ENCODE measurements at regions not wholly inside any gene's neighbourhood (a gene's known extent, or its start where the extent isn't known, plus 50 kb on each side); places are given as distances from the start of the nearest gene placed in this dataset.

DNA sequence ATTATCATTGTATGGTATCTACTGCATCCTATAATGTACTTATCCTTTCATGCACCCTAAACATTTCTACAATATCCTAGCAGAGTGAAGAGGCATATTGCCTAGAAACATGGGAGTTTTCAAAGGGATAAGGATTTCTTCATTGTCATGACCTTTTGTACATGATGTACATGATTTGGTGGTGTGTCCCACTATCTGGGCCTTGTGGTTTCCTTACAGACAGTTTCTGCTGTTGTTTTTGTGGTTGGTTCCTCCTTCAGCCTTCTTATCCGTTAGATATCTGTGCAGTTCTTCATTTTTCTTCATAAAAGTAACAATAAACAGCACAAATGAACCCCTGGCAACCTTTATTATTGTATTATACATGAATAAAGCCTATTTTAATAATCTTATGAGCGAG lies 70.4 kb upstream of the BACH1 start:
- DNase-seq (ENCODE audit: low spot score), result no peak

DNA sequence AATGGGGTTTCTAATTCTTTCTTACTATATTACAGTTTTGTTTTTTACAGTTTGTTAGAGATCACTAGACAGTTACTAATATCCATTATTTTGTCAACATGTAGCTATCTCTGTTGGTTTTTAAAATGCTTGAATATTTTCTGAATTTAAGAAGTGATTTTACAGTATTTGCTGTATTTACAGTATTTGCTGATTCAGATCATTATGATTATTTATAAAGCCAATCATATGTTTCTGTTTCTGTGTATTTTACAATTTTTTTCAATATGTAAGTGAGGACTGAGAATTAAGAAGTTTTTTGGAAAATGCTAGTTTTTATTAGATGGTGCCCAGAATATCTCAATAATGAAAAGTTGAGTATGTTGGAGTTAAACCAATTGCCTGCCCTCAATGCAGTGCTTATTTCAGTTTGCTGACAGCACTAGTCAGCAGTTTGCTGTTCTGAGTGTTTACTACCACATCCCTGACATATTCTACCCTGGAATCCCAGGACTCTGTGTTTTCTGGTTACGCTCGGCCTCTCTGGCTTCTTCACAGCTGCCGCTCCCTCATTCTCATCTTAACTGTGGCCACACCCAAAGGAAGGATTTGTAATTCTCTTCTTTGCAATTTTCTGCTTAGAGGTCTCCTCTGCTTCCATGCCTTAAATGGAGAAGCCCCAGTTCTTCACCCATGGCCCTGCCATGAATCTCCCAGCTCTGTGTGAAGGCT lies 68.0 kb upstream of the BACH1 start:
- DNase-seq (ENCODE audit: low spot score), result peak; percentile 51

DNA sequence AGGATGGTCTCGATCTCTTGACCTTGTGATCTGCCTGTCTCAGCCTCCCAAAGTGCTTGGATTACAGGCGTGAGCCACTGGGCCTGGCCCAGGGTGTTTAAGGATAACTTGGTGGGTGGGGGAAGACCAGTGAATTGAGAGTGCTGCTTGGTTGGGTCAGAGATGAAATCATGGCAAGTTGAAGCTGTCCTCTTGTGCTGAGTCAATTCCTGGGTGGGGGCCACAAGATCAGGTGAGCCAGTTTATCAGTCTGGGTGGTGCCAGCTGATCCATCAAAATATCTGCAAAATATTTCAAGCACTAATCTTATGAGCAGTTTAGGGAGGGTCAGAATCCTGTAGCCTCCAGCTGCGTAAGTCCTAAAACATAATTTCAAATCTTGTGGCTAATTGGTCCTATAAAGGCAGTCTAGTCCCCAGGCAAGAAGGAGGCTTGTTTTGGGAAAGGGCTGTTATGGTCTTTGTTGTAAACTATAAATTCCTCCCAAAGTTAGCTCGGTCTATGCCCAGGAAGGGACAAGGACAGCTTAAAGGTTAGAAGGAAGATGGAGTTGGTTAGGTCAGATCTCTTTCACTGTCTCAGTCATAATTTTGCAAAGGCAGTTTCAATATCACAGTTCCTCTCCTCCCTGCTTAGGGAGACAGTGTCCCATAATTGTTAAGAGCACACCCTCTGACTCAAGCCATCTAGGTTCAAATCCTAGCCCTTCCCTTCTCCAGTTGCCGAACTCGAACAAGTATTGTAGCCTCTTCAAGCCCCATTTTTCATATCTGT lies 66.8 kb upstream of the BACH1 start:
- no peak for DNase-seq (ENCODE audit: low spot score)

DNA sequence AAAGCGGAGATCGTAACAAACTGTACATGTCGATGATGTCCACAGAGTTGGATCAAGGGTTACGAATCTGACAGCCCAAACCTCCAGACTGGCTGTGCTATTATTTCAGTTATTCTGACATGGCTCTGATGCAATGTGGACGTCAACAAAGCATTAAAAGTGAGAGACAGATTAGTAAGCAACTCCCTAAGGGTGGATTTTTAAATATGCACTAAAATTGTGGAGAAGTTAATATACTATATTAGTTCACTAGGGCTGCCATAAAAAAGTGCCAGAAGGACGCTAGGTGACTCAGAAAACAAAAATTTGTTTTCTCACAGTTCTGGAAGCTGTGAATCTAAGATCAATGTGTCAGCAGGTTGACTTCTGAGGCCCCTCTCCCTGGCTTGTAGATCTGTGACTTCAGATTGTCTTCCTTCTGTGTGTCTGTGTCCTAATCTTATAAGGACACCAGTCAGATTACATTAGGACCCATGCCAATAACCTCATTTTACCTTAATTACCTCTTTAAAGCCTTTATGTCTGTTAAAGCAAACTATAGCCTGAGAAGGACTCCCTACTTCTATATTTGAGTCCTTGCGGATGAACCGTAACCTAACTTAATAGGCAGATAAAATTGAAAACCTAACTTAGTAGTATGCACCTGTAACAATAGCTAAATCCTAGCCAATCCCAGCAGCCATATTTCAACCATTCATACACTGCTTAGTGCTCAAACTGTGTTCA lies 66.0 kb upstream of the BACH1 start:
- DNase-seq (ENCODE audit: low spot score), result peak; percentile 41

DNA sequence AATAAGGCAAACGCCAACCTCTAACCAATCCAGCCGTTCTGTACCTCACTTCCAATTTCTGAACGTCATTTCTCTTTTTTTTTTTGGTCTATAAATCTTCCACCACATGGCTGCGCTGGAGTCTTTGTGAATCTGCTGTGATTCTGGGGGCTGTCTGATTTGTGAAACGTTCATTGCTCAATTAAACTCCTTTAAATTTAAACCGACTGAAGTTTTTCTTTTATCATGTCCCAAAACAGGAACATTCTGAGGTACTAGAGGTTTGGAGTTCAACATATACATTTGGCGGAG lies 65.5 kb upstream of the BACH1 start:
- no peak for DNase-seq (ENCODE audit: low spot score)

DNA sequence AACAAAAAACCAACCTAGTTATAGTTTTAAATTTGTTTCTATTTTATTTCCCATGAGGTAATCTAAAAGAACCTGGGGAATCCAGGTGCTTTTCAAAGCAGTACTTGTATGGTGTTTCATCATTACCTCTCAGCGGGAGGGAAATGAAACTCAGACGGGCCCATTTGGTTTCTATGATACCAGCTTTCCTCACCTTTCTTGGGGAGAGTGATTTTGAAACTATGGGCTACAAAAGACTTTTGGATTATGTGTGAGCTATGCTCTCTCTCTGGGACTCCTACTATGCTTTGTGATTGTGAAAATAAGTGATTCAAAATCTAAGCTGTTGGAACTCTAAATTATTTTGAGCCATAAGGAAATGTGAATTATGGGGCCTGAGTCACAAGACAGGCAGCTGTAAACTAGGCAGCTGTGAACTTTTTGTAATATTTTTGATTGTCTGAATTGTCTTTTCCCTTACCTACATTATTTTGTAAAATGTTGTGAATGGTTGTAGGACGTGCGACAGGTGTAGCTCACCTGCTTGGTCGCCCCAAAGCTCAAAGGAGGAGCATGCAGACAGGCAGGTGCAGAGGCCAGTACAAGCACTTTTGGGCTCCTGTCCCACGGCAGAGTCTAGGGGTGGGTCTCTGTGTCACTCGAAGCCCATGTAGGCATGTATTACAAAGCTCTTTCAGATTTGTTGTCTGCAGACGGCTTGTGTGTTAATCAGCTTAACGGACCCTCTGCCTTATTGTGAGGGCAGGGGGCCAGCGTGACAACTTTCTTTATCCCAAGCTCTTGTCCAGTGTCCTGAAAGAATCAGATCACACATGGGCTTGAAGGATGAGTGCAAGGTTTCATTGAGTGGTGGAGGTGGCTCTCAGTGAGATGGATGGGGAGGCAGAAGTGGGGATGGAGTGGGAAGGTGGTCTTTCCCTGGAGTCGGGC lies 64.8 kb upstream of the BACH1 start:
- no peak for DNase-seq (ENCODE audit: low spot score)

DNA sequence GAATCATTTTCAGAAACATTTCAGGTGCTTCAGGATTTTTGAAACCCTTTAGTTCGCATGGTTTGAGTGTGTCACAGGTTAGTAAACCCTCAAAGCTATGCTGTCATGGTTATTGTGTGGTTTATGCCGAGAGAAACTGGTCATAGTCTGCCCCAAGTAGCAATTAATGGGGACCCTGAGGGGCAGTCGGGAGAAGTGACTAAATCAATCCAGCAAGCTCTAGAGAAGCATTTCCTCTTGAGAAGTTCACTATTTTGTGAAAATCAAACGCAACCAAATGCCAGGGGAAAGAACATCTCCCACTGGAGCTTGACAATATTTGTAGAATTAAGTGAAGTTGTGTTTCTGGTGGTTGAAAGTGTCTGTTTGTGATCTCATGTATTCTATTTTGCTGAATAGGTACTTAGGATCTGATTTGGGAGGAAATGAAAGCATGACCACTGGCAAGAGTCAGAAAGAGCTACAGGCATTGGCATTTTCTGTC lies 63.0 kb upstream of the BACH1 start:
- DNase-seq (ENCODE audit: low spot score), result no peak

DNA sequence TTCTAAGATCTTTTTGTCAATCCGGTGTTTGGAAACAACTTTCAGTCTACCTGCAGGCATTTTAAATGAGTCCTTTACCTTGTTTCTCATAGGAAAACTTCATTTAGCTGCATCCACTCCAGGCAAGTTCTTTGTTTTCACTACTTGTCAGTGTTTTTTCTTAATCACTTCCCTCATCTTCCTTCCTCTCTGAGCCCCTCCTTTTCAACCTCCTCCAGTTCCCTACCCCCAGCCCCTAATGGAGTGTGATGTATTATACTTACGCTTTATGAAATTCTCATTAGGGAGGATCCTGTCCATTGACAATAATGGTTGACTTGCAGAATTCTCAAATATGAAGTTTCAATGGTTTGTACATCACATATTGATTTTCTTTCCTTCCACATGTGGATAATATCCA lies 62.5 kb upstream of the BACH1 start:
- no peak for DNase-seq (ENCODE audit: low spot score)

DNA sequence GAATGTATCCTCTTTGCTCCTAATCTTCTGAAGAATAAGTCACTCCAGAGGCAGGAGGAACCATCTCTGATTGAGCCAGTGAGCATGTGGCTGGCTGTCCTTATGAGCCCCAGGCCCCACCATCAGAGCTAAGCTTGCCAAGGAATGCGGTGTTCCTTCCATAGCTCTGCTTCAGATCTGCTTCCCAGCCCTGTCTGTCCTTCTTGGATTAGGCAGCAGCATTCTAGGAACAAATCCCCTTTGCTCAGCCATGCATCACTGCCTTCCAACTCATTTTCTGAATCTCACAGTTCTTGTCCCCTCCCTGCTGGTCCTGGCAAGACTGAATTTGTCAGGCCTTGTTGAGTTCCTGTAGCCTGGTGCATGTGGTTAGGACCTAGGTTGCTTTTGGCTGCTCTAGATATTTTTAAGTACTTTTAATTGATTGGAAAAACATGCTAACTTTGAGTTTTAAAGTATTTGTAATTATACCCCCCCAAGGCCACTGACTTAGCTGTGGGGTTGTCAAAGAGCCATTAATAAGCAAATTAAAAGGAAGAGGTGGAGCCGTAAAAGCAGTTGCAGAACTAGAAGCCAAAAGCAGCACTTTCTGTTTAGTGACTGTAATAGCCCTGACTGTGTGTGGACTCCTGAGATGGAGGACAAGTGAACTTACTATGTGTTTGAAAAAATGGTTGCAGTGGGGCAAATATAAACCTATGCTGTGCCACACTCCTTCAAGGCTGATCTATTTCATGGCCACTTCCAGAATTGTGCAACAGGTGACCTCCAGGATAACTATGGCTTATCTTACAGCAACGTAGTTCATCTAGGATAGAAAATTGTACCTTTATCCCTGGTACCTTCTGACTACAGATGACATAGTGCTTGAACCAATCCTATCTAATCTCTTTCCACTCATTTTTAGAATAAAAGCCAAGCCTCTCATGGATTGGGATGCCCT lies 61.3 kb upstream of the BACH1 start:
- peak; percentile 41 for DNase-seq (ENCODE audit: low spot score)

DNA sequence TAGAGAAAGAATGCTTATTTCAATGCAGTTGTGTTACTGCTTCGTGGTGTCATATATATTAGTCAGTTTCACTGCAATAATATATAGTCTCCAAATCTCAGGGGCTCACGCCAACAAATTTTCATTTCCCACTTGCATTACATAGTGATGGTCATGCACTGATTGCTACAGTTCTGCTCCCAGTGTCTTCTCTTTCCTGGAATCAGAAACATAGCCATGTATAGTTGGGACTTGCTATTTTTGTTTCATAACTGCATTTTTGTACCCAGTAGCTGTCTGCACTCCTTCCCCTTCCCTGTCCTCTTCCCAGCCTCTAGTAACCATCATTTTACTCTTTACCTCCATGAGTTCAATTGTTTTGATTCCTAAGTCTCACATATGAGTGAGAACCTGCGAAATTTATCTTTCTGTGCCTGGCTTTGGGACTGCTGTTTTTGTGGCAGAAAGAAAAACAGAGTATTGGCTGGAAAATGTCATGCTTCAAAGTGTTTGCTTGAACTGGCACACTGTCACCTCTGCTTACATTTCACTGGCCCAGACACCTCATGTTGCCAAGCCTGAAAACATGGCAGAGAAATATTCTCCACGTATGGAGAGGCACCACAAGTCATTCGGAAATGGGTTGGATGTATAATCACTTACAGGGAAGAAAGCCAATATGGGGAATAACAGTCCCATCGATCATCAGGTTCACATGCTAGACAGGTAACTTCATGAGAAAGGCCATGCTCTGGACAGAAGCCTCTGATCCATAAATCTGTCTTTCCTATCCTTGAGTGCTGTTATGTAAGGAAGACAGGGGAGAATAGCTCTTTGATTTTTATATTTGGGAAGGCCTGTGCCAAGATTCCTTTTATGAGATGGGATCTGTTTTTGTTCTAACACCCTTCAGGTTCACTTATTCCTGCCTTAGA lies 60.4 kb upstream of the BACH1 start:
- peak; percentile 38 for DNase-seq (ENCODE audit: low spot score)

DNA sequence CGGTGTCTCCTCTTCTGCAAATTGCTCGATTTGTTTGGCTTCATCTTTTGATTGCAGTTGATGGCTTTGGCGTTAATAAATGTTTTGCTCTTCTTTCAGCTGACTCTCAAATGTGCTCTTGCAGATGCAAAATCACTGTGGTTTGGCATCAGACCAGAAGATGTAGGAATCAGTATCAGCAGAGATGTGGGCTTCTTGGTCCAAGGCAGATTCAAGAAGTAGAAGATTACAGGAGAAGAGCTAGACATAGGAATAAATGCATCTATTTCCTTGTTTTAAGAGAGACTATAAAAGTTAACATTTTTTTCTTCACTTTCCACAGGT lies 59.8 kb upstream of the BACH1 start:
- no peak for DNase-seq (ENCODE audit: low spot score)

DNA sequence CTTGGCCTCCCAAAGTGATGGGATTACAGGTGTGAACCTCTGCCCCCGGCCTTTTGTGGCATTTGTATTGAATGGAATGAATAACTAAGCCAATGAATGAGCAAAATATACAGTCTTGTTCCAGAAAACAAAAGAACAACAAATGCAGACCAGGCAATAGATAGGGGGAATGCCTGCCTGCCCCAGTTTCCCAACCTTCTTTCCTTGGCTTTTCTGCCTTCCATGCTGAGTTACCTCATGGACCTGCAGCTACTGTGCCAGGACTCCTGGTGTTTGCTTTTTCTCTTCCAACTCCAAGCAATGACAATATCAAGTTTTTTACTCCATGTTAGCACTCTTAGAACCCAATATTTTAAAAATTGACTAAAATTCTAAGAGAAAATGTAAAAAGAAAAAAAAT lies 58.6 kb upstream of the BACH1 start:
- no peak for DNase-seq (ENCODE audit: low spot score)

DNA sequence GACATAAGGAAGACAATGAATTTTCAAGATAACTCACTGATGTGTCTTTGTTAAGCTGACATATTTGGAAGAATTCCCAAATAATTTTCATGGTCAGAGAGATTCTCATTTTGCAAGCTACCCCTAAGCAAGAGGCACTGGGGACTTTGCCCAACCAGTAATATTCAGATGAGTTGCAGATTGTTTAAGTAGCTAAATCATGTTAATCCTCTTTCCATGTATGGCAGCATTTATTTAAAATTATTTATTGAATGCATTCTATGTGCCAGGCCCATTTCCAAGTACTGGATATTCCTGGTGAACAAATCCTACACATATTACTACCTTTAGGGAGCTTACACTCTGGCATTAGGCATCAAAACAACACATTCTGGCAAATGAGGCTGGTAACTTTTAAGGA lies 56.5 kb upstream of the BACH1 start:
- no peak for DNase-seq (ENCODE audit: low spot score)

DNA sequence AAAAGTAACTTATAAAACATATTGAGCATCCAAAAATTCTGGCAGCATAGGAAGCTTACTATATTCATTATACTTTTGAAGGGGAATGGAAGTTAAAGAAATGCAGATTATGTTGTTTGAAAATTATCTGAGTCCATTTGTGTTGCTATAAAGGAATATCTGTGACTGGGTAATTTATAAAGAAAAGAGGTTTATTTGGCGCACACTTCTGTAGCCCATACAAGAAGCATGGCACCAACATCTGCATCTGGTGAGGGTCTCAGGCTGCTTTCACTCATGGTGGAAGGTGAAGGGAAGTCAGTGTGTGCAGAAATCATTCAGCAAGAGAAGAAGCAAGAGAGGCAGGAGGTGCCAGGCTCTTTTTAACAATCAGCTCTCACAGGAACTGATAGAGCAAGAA lies 55.5 kb upstream of the BACH1 start:
- DNase-seq (ENCODE audit: low spot score), result no peak

DNA sequence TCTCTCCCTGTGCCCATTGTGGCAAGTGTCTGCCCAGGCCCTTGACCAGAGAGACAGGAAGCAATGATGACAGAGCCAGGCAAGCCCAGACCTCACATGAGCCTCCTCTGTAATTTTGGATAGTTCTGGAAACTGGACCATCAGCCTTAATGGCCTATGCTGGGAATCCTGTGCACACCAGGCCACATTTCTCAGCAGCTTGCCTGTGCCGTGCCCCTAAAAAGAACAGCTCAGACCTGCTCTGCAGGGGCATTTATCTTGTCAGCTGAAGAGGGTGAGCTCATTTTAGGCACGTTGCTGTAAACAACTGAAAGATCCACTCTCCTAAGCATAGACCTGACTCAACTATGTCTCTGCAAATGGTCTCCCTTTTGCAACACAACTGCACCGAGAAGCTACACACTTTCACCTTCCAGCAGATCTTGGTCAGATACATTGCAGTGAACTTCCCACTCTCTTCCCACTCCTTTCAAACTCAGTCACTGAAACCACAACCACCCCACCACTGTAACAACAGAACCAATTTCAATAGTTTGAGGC lies 53.5 kb upstream of the BACH1 start:
- DNase-seq (ENCODE audit: low spot score), result no peak

DNA sequence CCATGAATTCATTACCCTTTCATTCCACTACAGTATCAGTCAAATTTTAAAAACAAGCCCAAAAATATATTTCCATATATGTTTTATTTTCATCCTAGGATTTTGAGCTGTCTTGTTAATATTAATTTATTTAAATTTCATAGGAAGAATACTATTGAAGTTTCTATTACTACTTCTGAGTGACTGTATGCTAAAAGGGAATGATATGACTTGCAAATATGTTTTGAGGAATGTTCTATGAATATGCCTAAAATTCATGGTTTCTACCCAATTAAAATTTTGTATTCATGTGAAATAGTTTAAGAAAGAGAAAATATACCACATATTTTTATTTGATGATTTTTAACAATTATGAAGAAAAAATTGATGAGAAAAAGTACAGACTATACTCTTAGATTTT lies 52.9 kb upstream of the BACH1 start:
- no peak for DNase-seq (ENCODE audit: low spot score)

DNA sequence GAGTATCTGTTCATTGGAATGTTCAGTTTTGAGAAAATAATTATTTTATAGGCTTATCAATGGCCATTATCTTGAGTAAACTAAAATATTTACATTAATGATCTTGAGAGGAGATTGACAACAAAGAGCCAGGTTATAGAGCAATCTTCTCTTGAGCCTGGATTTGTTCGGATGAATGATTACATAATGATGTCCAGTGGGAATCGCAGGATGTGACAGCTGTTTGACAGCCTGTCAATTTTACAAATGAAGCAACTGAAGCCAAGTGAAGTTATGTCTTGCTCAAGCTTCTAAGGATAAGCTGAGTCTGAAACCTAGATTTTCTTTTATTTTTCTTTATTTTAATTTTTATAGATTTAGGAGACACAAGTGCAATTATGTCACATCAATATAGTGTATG lies 52.1 kb upstream of the BACH1 start:
- DNase-seq (ENCODE audit: low spot score), result no peak

DNA sequence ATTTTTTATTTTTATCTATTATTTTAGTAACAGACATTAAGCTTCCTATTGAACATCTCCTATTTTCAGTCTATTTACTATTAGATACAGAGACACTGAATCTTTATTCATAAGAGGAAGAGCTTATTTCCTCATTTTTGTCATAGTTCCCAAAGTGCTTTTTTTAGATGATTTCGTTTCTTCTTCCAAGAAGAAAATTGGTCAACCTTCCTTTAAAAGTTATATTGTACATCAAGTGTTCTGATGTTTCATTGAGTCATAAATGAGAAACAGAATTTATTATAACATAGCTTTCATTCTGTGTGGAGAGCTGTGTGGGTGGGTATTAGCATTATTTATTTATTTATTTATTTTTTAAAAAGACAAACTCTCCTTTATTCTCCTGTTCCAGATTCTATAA lies 50.6 kb upstream of the BACH1 start:
- DNase-seq (ENCODE audit: low spot score), result peak; percentile 23
